GM21576 (cell line): ENCODE measurements at regions not wholly inside any gene's neighbourhood (a gene's known extent, or its start where the extent isn't known, plus 50 kb on each side); places are given as distances from the start of the nearest gene placed in this dataset.

Experiments
- ATAC-seq: cut with Tn5 transposase; IDR thresholded peaks from one replicate; pipeline ENCODE4 v1.9.1; 2021; ENCODE audit warnings: mild to moderate bottlenecking, moderate library complexity; ENCODE audit not compliant: unreplicated experiment

GRCh38 chr1:184302346-184302745 is 84.5 kb upstream of the C1orf21 start:
- ATAC-seq, result no peak

- no peak for ATAC-seq
Measured at GRCh38 chr1:184310157-184310819, 76.5 kb upstream of the C1orf21 start.

GRCh38 chr1:184311580-184311979 is 75.2 kb upstream of the C1orf21 start:
- no peak for ATAC-seq

GRCh38 chr1:184315254-184315653 is 71.6 kb upstream of the C1orf21 start:
- no peak for ATAC-seq

DNA sequence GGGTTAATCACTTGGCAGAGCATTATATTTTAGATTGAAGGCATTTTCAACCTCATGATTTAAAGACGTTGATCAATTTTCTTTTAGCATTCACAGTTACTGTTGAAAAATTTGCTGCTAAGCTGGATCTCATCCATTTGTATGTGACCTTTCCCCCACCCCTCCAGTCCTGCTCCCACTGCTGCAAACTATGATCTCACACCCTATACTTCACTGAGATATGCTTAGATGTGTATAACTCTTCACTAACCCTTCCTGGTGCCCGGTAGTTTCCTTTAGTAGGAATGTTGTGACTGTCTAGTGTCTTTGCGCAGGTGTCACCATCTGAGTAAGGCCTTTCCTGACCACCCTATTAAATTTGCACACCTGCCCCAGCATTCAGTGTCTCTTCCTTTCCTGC is 67.0 kb upstream of the C1orf21 start:
- ATAC-seq, result no peak

- no peak for ATAC-seq
Measured at GRCh38 chr1:184322253-184322652, 64.6 kb upstream of the C1orf21 start.

DNA sequence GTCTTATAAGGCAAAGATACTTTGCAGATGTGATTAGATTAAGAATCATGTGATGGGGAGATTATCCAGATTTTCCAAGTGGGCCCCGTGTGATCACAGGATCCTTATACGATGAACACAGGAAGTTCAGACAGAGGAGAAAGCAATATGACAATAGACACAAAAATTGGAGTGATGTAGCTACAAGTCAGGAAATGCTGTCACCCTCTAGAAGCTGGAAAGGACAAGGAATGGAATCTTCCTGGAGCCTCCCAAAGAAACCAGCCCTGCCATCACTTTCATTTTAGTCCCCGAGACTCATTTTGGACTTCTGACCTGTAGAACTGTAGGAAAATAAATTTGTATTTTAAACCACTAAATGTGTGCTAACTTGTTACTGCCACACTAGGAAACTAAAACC is 61.9 kb upstream of the C1orf21 start:
- no peak for ATAC-seq

- no peak for ATAC-seq
Measured at GRCh38 chr1:184326278-184326677, 60.6 kb upstream of the C1orf21 start.

DNA sequence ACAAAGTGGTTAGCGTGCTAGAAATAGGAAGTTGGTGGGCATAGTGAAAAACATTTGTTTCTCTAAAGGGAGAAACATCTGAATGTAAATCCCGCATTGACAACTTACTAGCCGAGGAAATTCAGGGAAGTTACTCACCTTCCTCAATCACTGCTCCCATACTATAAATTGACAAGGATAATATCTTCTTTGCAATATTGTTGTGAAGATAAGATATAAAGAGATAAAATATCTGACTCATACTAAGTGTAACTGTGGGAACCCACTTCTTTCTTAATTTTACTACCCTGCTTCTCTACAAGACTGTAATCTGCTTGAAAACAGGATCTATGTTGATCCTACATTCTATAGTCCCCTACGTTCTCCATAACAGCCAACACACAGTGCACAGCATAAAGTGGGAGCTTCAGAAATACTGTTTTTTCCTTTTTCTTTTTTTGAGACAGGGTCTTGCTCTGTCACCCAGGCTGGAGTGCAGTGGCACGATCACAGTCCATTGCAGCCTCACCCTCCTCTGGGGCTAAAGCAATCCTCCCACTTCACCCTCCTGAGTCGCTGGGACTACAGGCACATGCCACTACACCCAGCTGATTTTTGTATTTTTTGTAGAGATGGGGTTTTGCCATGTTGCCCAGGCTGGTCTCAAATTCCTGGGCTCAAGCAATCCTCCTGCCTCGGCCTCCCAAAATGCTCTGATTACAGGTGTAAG is 57.4 kb upstream of the C1orf21 start:
- ATAC-seq, result no peak

- ATAC-seq, result no peak
Measured at GRCh38 chr1:184329962-184330868, 56.6 kb upstream of the C1orf21 start.

DNA sequence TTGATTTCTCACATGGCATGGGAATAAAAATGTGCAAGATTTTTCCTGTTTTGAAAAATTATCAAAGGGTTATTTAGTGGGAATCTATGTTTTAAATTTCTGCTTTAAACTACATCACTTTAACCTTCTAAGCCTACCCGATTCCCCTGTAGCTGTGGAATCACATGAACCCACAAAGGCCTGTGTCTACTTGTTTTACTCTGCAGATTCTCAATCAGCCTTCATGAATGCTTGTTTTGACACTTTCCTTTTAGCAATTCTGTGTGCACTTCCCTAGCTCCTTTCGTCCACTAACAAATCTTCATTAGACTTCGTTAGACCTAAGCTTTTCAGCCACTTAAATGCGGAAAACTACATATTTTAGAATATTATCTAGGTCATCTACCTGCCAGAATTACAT is 56.0 kb upstream of the C1orf21 start:
- ATAC-seq, result no peak
